Thyroid gland (tissue), 4 donors: ENCODE measurements at regions not wholly inside any gene's neighbourhood (a gene's known extent, or its start where the extent isn't known, plus 50 kb on each side); places are given as distances from the start of the nearest gene placed in this dataset.

Source experiments
- POLR2A ChIP-seq, 2 donors: fragments of 450-650 bp; IDR thresholded peaks; one replicate each; pipeline ENCODE4 v1.6.1; 2017; ENCODE audit warnings: antibody characterized with exemption in 2 of 2, mild to moderate bottlenecking in 2 of 2, moderate library complexity in 1 of 2
- TF ChIP-seq, protein P1 (sequence below), 6 experiments: fragments of 200-600 bp in 3 of 6; fragments of 450-650 bp in 3 of 6; sonication (generic) in 3 of 6; IDR thresholded peaks; one replicate each; pipeline ENCODE4 v1.5.1; 2016 to 2019; ENCODE audit warnings: antibody characterized with exemption in 6 of 6, mild to moderate bottlenecking in 2 of 6, inconsistent platforms in 1 of 6, moderate library complexity in 1 of 6

DNA sequence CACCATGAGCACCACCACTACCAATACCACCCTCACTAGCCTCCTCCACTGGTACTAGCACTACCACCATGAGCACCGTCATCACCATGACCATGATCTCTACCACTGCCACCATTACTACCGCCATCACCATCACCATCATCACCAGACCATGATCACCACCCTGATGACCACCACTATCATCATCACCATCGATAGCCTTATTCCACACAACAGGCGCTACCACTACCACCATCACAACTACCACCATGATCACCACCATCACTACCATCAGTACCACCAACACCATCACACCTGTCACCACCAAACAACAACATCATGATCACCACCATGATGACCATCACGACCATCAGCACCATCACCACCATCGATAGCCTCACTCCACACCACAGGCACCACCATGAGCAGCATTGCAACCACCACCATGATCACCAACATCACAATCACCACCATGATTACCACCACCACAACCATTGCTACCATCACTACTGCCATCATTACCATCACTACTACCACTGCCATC, 56.6 kb upstream of the CASZ1 start:
- TF ChIP-seq POLR2A (IDR thresholded peaks at IDR 0.05), result no peak
- TF ChIP-seq, protein P1, sequence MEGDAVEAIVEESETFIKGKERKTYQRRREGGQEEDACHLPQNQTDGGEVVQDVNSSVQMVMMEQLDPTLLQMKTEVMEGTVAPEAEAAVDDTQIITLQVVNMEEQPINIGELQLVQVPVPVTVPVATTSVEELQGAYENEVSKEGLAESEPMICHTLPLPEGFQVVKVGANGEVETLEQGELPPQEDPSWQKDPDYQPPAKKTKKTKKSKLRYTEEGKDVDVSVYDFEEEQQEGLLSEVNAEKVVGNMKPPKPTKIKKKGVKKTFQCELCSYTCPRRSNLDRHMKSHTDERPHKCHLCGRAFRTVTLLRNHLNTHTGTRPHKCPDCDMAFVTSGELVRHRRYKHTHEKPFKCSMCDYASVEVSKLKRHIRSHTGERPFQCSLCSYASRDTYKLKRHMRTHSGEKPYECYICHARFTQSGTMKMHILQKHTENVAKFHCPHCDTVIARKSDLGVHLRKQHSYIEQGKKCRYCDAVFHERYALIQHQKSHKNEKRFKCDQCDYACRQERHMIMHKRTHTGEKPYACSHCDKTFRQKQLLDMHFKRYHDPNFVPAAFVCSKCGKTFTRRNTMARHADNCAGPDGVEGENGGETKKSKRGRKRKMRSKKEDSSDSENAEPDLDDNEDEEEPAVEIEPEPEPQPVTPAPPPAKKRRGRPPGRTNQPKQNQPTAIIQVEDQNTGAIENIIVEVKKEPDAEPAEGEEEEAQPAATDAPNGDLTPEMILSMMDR (IDR thresholded peaks at IDR 0.05), result no peak
